Astrocyte of the spinal cord (primary cell): ENCODE measurements at regions not wholly inside any gene's neighbourhood (a gene's known extent, or its start where the extent isn't known, plus 50 kb on each side); places are given as distances from the start of the nearest gene placed in this dataset.
A peak's percentile ranks its signal among the peaks of the same experiment; 100 is the strongest.

Source experiments
- DNase-seq: peaks from one replicate; pipeline ENCODE4 v3.0.0; 2011; ENCODE audit warnings: low read depth, low spot score
- H3K4me3 ChIP-seq: 2 replicates; pipeline ENCODE4 v1.5.1; 2011; ENCODE audit warnings: low read depth, mild to moderate bottlenecking, low read length, moderate library complexity
- in situ Hi-C: cut with HindIII; loops from 2 replicates; pipeline ENCODE4 v1.10.0; 2017; ENCODE audit warnings: low sequenced_read_pairs
- TF ChIP-seq, protein P1 (sequence below): IDR thresholded peaks from 2 replicates; pipeline ENCODE4 v1.5.1; 2012; ENCODE audit warnings: low read depth, mild to moderate bottlenecking, low read length, inconsistent platforms

DNA sequence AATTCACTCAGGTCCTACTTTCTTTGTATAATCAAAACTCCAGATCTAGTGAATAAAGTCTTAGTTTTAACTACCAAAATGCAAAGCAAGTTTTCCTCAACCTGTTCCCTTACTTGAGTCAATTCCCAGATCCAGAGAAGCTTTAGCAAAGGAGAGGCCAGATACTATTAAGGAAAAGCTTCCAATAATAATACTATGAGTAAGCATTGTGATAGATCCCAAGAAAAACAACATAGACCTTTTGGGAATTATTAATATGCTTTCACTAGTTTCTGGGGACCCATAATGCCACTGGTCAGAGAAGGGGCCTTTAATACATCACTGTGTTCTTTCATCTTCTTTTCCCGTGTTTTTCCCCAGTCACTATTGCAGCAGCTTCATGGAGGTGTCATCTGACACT lies 339.9 kb upstream of the CDIN1 start:
- in situ Hi-C loops: no loop called here
- TF ChIP-seq, protein P1, sequence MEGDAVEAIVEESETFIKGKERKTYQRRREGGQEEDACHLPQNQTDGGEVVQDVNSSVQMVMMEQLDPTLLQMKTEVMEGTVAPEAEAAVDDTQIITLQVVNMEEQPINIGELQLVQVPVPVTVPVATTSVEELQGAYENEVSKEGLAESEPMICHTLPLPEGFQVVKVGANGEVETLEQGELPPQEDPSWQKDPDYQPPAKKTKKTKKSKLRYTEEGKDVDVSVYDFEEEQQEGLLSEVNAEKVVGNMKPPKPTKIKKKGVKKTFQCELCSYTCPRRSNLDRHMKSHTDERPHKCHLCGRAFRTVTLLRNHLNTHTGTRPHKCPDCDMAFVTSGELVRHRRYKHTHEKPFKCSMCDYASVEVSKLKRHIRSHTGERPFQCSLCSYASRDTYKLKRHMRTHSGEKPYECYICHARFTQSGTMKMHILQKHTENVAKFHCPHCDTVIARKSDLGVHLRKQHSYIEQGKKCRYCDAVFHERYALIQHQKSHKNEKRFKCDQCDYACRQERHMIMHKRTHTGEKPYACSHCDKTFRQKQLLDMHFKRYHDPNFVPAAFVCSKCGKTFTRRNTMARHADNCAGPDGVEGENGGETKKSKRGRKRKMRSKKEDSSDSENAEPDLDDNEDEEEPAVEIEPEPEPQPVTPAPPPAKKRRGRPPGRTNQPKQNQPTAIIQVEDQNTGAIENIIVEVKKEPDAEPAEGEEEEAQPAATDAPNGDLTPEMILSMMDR: no peak
- no peak for DNase-seq
- no peak overlapping the region for H3K4me3 ChIP-seq

DNA sequence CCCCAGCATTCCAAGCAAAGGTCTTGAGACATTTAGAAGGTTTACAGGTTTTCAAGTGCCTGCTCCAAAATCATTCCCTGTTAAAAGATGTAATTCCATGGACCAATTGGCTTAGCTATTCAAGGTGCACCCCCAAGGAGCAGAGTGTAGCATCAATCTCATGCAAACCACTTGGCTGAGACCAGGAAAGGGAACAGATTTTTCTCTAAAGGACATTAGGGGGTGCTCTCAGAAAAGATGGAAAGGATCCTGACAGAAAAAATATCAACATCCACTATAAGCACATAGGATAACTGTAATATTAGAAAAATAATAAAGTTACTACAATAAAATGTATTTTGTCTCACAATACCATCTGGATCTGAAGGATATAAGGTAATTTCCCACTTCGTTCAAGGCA lies 328.0 kb upstream of the CDIN1 start:
- DNase-seq: no peak
- H3K4me3 ChIP-seq: no peak overlapping the region
- TF ChIP-seq, protein P1: peak; percentile 19
- in situ Hi-C loops: no loop called here

DNA sequence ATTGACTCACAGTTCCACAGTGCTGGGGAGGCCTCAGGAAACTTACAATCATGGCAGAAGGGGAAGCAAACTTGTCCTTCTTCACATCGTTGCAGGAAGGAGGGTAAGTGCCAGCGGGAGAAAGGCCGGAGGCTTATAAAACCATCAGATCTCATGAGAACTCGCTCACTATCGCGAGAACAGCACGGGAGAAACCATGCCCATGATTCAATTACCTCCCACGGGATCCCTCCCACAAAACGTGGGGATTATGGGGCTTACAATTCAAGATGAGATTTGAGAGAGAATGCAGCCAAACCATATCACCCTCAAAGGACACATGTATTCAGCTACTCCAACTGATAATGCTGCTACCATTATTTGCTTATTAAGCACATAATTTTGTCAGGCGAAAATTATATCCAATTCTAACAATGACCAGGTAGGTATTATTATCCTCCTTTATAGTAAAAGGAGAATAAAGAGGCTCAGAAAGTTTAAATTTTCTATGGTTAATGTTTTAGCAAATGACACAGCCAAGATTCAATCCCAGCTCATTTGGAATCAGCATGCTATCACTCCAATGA lies 327.2 kb upstream of the CDIN1 start:
- no peak overlapping the region for H3K4me3 ChIP-seq
- in situ Hi-C loops: no loop called here
- TF ChIP-seq, protein P1: no peak
- no peak for DNase-seq

DNA sequence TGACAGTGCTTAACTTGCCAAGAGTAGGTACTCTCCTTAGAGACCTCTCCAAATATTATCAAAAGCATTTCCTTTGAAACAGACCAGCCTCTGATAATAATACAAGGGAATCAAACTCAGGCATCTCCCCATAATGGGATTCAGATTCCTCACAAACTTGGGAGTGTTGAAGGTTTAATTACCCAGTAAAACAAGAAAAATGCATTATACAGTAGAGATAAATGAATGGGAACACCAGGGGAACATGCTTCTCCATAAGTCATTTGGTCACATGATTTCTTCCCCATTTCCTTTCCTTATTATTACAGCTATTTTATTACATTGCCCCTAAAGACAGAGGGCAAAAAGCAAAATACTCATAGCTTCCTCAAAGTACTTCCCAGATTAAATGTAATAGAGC lies 325.0 kb upstream of the CDIN1 start:
- TF ChIP-seq, protein P1: no peak
- in situ Hi-C loops: no loop called here
- H3K4me3 ChIP-seq: no peak overlapping the region
- no peak for DNase-seq

DNA sequence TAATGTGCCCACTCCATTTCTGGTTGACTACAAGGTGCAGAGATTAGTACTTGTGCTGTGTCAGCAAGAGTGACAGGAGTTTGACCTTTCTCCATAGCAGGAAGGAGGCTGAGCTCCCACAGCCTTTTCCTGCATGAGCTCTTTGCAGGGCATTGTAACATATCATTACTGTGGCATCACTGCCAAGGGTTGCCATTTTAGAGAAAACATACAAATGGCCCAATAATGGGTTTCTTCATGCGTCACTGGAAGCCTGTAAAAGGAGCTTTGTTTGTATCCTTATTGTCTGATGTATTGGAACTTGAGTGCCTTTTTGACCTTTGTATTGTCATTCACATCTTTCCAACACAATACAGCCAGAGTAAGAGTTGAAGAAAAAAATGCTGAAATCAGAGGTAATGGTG lies 323.0 kb upstream of the CDIN1 start:
- in situ Hi-C loops: no loop called here
- TF ChIP-seq, protein P1: no peak
- no peak for DNase-seq
- H3K4me3 ChIP-seq: no peak overlapping the region

DNA sequence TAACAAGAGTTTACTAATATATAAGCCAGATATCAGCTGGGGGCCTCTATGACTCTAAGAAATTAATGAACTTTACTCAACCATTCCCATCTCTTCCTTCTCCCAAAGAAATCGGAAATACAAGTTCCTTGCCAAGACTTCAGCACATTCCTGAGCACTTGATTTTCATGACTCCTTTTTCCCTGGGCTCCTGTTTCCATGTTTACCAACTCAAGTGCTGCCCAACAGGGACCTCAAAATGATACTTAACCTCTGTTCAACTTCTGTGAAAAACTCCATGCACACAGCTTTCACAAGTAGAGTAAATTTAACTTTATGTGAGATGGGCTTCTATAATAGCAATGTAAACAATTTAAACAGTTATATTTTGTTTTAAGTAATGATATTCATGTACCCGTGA lies 315.8 kb upstream of the CDIN1 start:
- in situ Hi-C loops: no loop called here
- no peak for DNase-seq
- no peak overlapping the region for H3K4me3 ChIP-seq
- TF ChIP-seq, protein P1: no peak

DNA sequence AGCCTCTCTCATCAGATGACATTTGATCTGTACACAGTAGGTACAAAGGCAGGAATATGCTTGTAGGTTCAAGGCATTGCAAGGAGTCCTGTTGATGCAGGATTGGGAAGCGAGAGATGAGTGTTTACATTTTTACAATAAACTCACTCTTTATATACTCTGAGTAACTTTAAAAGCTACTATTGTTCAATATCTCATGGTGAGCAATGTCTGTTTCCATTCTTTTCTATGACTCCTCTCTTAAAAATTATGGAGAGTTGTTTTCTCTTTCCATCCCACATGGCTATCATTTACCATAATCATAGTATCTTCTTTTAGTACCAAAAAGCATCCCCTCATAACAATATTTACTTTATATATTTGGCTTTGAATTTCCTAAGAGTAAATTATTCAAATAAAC lies 314.0 kb upstream of the CDIN1 start:
- DNase-seq: no peak
- in situ Hi-C loops: no loop called here
- TF ChIP-seq, protein P1: no peak
- H3K4me3 ChIP-seq: no peak overlapping the region
